Neural cell (in vitro differentiated cells): ENCODE measurements at regions not wholly inside any gene's neighbourhood (a gene's known extent, or its start where the extent isn't known, plus 50 kb on each side); places are given as distances from the start of the nearest gene placed in this dataset.

Experiments
- H2AFZ ChIP-seq: fragments of 200-600, 300-800 bp; sonication (generic), shearing (Covaris generic); 2 replicates; pipeline ENCODE4 v1.6.0; 2014; ENCODE audit warnings: low read depth, mild to moderate bottlenecking, antibody characterized with exemption, low read length, moderate library complexity
- H3F3A ChIP-seq: fragments of 200-600 bp; shearing (Covaris generic); 2 replicates; pipeline ENCODE4 v1.6.1; 2016; ENCODE audit warnings: mild to moderate bottlenecking, moderate library complexity, mixed read lengths, antibody characterized with exemption, low read length; ENCODE audit not compliant: insufficient read depth, poor library complexity, severe bottlenecking
- H3K27ac ChIP-seq: fragments of 200-600, 300-800 bp; sonication (generic), shearing (Covaris generic); 2 replicates; pipeline ENCODE4 v1.5.1; 2014; ENCODE audit warnings: mild to moderate bottlenecking, low read length, moderate library complexity
- H3K27me3 ChIP-seq: fragments of 300-800, 200-600 bp; sonication (generic), shearing (Covaris generic); 2 replicates; pipeline ENCODE4 v1.6.0; 2014; ENCODE audit warnings: mild to moderate bottlenecking, low read depth, low read length, moderate library complexity; ENCODE audit not compliant: insufficient read depth
- H3K36me3 ChIP-seq: fragments of 300-800, 200-600 bp; sonication (generic), shearing (Covaris generic); 2 replicates; pipeline ENCODE4 v1.5.1; 2014; ENCODE audit warnings: mild to moderate bottlenecking, antibody characterized with exemption, low read length, moderate library complexity; ENCODE audit not compliant: insufficient read depth
- H3K4me2 ChIP-seq: fragments of 300-800, 200-600 bp; sonication (generic), shearing (Covaris generic); 2 replicates; pipeline ENCODE4 v1.6.0; 2014; ENCODE audit warnings: mild to moderate bottlenecking, low read length
- H3K4me3 ChIP-seq: fragments of 300-800, 200-600 bp; sonication (generic), shearing (Covaris generic); 2 replicates; pipeline ENCODE4 v1.5.1; 2014; ENCODE audit warnings: mild to moderate bottlenecking, low read length, moderate library complexity
- H3K79me2 ChIP-seq: fragments of 200-600 bp; shearing (Covaris generic); replicated peaks from 2 replicates; pipeline ENCODE4 v1.6.0; 2014; ENCODE audit warnings: mild to moderate bottlenecking, low read length, moderate library complexity; ENCODE audit not compliant: insufficient read depth
- H3K9ac ChIP-seq: fragments of 300-800, 200-600 bp; sonication (generic), shearing (Covaris generic); 2 replicates; pipeline ENCODE4 v1.6.1; 2016; ENCODE audit warnings: mild to moderate bottlenecking, low read length, mixed read lengths
- H3K9me2 ChIP-seq: fragments of 200-600 bp; shearing (Covaris generic); 2 replicates; pipeline ENCODE4 v1.6.1; 2016; ENCODE audit warnings: mild to moderate bottlenecking, low read length, mixed read lengths; ENCODE audit not compliant: insufficient read depth
- H3K9me3 ChIP-seq: fragments of 200-600, 300-800 bp; sonication (generic), shearing (Covaris generic); 2 replicates; pipeline ENCODE4 v1.6.1; 2016; ENCODE audit warnings: mild to moderate bottlenecking, mixed run types, low read length, moderate library complexity, mixed read lengths
- H4K20me1 ChIP-seq: fragments of 200-600 bp; shearing (Covaris generic); 2 replicates; pipeline ENCODE4 v1.6.1; 2016; ENCODE audit warnings: mild to moderate bottlenecking, mixed run types; ENCODE audit not compliant: insufficient read depth
- CTCF ChIP-seq: fragments of 450-650 bp; IDR thresholded peaks from 2 replicates; pipeline ENCODE4 v1.5.1; 2014; ENCODE audit warnings: antibody characterized with exemption, mild to moderate bottlenecking, moderate library complexity; ENCODE audit not compliant: poor library complexity, severe bottlenecking
- EP300 ChIP-seq: fragments of 450-650 bp; conservative IDR thresholded peaks from 2 replicates; pipeline ENCODE4 v1.6.1; 2014; ENCODE audit warnings: antibody characterized with exemption, mild to moderate bottlenecking, moderate library complexity; ENCODE audit not compliant: poor library complexity, severe bottlenecking
- EZH2 ChIP-seq: fragments of 200-600, 300-800 bp; shearing (Covaris generic), sonication (generic); IDR thresholded peaks from 2 replicates; pipeline ENCODE4 v1.6.1; 2014; ENCODE audit warnings: antibody characterized with exemption, low read length, borderline replicate concordance, mild to moderate bottlenecking; ENCODE audit not compliant: insufficient read depth, poor library complexity, severe bottlenecking
- MXI1 ChIP-seq: fragments of 450-650 bp; conservative IDR thresholded peaks from 2 replicates; pipeline ENCODE4 v1.6.1; 2014; ENCODE audit warnings: antibody characterized with exemption, mild to moderate bottlenecking; ENCODE audit not compliant: poor library complexity, severe bottlenecking
- POLR2AphosphoS5 ChIP-seq: IDR thresholded peaks from 2 replicates; pipeline ENCODE4 v1.6.1; 2012
- RAD21 ChIP-seq: fragments of 450-650 bp; conservative IDR thresholded peaks from 2 replicates; pipeline ENCODE4 v1.6.1; 2014; ENCODE audit warnings: antibody characterized with exemption, mild to moderate bottlenecking, moderate library complexity
- REST ChIP-seq: IDR thresholded peaks from 2 replicates; pipeline ENCODE4 v1.6.1; 2012; ENCODE audit warnings: borderline replicate concordance
- SMC3 ChIP-seq: fragments of 450-650 bp; conservative IDR thresholded peaks from 2 replicates; pipeline ENCODE4 v1.6.1; 2014; ENCODE audit warnings: antibody characterized with exemption, mild to moderate bottlenecking, moderate library complexity; ENCODE audit not compliant: poor library complexity
- TAF1 ChIP-seq: IDR thresholded peaks from 2 replicates; pipeline ENCODE4 v1.6.1; 2012; ENCODE audit warnings: low read depth

- Histone ChIP-seq H4K20me1 (no peaks in the 10 kb centered on the region), H3K27ac (peak overlapping the region; percentile 42), H3K4me3 (no peak overlapping the region), H3K9me2 (no peaks in the 10 kb centered on the region), H3K9me3 (no peaks in the 10 kb centered on the region), H3K36me3 (no peaks in the 10 kb centered on the region), H3F3A (no peaks in the 10 kb centered on the region), H3K9ac (no peak overlapping the region), H3K4me2 (no peak overlapping the region), H3K27me3 (no peaks in the 10 kb centered on the region), H3K79me2 (no peaks in the 10 kb centered on the region), H2AFZ (no peak overlapping the region)
- no peak for TF ChIP-seq EZH2
- TF ChIP-seq MXI1 = no peak
- no peak for TF ChIP-seq REST
- TF ChIP-seq TAF1 = no peak
- TF ChIP-seq EP300 = no peak
- TF ChIP-seq POLR2AphosphoS5 = no peak
- TF ChIP-seq CTCF = no peak
- TF ChIP-seq RAD21 = no peak
- no peak for TF ChIP-seq SMC3
These were observed 94.5 kb upstream of the MARCKS start for GRCh38 chr6:113762641-113763040.

GRCh38 chr6:113763311-113763766 is 93.8 kb upstream of the MARCKS start:
- H2AFZ ChIP-seq = no peak overlapping the region
- H3K9me3 ChIP-seq = no peaks in the 10 kb centered on the region
- H3K79me2 ChIP-seq = no peaks in the 10 kb centered on the region
- no peaks in the 10 kb centered on the region for H3K9me2 ChIP-seq
- TF ChIP-seq CTCF = no peak
- TF ChIP-seq MXI1 = no peak
- TF ChIP-seq TAF1 = no peak
- TF ChIP-seq EZH2 = no peak
- no peak for TF ChIP-seq SMC3
- no peak for TF ChIP-seq EP300
- TF ChIP-seq REST = no peak
- no peak for TF ChIP-seq RAD21
- TF ChIP-seq POLR2AphosphoS5 = no peak
- no peaks in the 10 kb centered on the region for H3F3A ChIP-seq
- H3K4me2 ChIP-seq = no peak overlapping the region
- no peak overlapping the region for H3K4me3 ChIP-seq
- no peak overlapping the region for H3K9ac ChIP-seq
- no peaks in the 10 kb centered on the region for H3K36me3 ChIP-seq
- no peaks in the 10 kb centered on the region for H4K20me1 ChIP-seq
- H3K27me3 ChIP-seq = no peaks in the 10 kb centered on the region
- H3K27ac ChIP-seq = peak overlapping the region; percentile 42
